ENCODE measurements at regions not wholly inside any gene's neighbourhood (a gene's known extent, or its start where the extent isn't known, plus 50 kb on each side); places are given as distances from the start of the nearest gene placed in this dataset.

DNA sequence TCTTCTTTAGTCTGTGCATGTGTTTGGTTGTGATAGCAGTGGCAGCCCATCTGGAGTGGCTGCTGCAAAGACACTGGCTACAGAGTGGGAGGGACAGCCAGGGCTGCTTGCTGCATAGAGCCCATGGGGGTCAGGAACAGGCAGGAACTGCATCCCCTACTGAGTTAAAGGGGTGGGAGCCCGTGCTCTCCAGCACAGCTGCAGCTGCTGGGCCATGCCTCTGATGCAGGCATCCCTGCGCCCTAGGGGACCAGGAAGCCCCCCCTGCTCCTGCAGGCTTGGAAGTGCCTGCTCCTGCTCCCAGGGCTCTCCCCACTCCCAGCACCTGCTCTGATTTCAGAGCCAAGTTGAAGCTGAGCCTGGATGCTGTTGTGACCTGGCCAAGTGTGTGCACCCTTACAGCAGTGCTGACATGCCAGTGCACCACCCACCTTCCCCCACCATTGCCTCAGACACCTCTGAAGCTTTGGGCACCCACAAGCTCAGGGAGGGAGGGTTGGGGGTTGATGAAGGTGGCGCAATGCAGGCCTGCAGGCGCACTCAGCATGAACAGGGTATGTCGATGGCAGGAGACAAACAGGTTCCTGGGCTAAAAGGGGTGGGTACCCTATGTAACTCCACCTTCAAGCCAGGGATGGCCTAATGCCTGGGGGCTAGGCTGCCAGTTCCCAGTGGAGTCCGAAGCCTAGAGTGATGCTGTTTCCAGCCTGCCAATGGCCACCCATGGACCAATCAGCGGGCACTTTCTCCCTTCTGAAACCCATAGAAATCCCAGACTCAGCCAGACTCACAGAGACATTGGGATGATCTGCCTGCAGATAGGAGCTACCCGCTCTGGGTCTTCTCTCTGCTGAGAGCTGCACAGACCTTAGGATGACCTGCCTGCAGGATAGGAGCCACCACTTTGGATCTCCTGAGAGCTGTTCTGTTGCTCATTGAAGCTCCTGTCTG lies 919.9 kb upstream of the MIR17HG start:
- H3K27me3 Mint-ChIP-seq (ENCODE audit: unreplicated experiment) = no peaks in the 10 kb centered on the region
- no peak overlapping the region for H3K4me3 Mint-ChIP-seq (ENCODE audit: unreplicated experiment)
- no peaks in the 10 kb centered on the region for H3K9me3 Mint-ChIP-seq (ENCODE audit: unreplicated experiment)
- peak; percentile 41 for DNase-seq
- peaks cover 3% of the 10 kb centered on the region for H3K4me1 Mint-ChIP-seq (ENCODE audit: low read depth, unreplicated experiment)
- no peak overlapping the region for H3K27ac Mint-ChIP-seq (ENCODE audit: unreplicated experiment)
- no peaks in the 10 kb centered on the region for H3K36me3 Mint-ChIP-seq (ENCODE audit: unreplicated experiment)
- TF ChIP-seq, protein P1, sequence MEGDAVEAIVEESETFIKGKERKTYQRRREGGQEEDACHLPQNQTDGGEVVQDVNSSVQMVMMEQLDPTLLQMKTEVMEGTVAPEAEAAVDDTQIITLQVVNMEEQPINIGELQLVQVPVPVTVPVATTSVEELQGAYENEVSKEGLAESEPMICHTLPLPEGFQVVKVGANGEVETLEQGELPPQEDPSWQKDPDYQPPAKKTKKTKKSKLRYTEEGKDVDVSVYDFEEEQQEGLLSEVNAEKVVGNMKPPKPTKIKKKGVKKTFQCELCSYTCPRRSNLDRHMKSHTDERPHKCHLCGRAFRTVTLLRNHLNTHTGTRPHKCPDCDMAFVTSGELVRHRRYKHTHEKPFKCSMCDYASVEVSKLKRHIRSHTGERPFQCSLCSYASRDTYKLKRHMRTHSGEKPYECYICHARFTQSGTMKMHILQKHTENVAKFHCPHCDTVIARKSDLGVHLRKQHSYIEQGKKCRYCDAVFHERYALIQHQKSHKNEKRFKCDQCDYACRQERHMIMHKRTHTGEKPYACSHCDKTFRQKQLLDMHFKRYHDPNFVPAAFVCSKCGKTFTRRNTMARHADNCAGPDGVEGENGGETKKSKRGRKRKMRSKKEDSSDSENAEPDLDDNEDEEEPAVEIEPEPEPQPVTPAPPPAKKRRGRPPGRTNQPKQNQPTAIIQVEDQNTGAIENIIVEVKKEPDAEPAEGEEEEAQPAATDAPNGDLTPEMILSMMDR (IDR thresholded peaks at IDR 0.05; ENCODE audit: partially characterized antibody, unreplicated experiment) = no peak

DNA sequence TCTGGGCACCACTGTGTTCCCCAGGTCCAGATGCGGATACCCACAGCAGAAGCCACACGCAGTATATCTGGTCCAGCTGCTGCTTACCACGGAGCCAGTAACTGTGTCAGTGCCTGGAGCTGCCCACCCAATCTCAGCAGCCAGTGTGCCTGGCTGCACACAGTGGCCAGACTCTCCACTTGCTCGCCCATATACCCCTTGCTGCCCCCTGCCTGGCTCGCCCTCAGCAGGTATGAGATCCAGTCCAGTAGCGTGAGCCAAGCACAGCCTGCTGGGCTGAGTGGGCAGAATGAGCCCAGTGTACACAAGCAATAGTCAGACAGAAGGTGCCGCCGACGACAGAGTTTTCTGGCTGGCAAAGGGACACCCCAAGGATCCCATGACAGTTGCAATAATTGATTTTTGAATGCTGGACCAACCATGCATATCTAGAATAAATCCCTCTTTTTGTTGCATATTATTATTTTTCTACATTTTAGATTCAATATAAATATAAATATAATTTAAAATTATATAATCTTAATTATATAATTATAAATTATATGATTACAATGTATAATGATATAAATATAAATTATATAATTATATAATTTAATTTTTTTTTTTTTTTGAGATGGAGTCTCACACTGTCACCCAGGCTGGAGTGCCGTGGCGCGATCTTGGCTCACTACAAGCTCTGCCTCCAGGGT lies 918.8 kb upstream of the MIR17HG start:
- H3K9me3 Mint-ChIP-seq (ENCODE audit: unreplicated experiment) = no peaks in the 10 kb centered on the region
- no peak overlapping the region for H3K27ac Mint-ChIP-seq (ENCODE audit: unreplicated experiment)
- H3K27me3 Mint-ChIP-seq (ENCODE audit: unreplicated experiment) = no peaks in the 10 kb centered on the region
- DNase-seq = peak; percentile 17
- TF ChIP-seq, protein P1 (IDR thresholded peaks at IDR 0.05; ENCODE audit: partially characterized antibody, unreplicated experiment) = no peak
- H3K36me3 Mint-ChIP-seq (ENCODE audit: unreplicated experiment) = no peaks in the 10 kb centered on the region
- H3K4me1 Mint-ChIP-seq (ENCODE audit: low read depth, unreplicated experiment) = peaks cover 3% of the 10 kb centered on the region
- no peak overlapping the region for H3K4me3 Mint-ChIP-seq (ENCODE audit: unreplicated experiment)

DNA sequence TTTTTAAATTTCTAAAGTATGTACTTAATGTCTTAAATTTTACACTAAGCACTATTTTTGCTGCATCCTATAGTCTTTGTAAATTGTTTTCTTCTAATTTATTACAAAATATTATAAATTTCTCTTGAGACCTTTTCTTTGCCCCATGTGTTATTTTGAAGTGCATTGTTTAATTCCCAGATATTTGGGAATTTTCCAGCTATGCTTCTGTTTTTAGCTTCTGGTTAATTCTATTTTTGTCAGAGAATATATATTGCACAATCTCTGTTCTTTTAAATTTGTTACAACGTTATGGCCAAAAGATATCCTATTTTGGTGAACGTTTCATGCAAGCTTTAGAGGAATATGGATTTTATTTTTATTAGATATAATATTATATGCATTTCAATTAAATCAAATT lies 917.4 kb upstream of the MIR17HG start:
- no peak overlapping the region for H3K4me3 Mint-ChIP-seq (ENCODE audit: unreplicated experiment)

DNA sequence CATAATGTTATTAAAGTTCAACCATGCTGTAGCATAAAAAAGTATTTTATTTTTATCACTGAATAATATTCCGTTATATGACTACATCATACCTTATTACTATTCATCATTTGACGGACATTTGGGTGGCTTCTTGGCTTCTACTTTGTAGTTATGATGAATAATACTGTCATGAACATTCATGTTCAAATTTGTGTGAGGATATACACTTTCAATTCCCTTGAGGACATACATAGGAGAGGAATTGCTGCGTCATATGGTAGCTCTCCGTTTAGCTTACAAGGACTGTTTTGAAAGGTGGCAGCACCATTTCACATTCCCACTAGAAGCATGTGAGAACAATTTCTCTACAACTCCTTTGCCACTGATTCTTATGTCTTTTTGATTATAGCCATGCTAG lies 910.8 kb upstream of the MIR17HG start:
- no peaks in the 10 kb centered on the region for H3K4me1 Mint-ChIP-seq (ENCODE audit: low read depth, unreplicated experiment)
- H3K36me3 Mint-ChIP-seq (ENCODE audit: unreplicated experiment) = no peaks in the 10 kb centered on the region
- no peak overlapping the region for H3K27ac Mint-ChIP-seq (ENCODE audit: unreplicated experiment)
- H3K27me3 Mint-ChIP-seq (ENCODE audit: unreplicated experiment) = no peaks in the 10 kb centered on the region
- TF ChIP-seq, protein P1 (IDR thresholded peaks at IDR 0.05; ENCODE audit: partially characterized antibody, unreplicated experiment) = no peak
- H3K9me3 Mint-ChIP-seq (ENCODE audit: unreplicated experiment) = peaks cover 3% of the 10 kb centered on the region
- H3K4me3 Mint-ChIP-seq (ENCODE audit: unreplicated experiment) = no peak overlapping the region
- no peak for DNase-seq

More for the DNA sequence above, 917.4 kb upstream of the MIR17HG start:
- Mint-ChIP-seq H3K4me1 (ENCODE audit: low read depth, unreplicated experiment) (peaks cover 3% of the 10 kb centered on the region), H3K9me3 (ENCODE audit: unreplicated experiment) (no peaks in the 10 kb centered on the region), H3K27ac (ENCODE audit: unreplicated experiment) (no peak overlapping the region), H3K27me3 (ENCODE audit: unreplicated experiment) (no peaks in the 10 kb centered on the region), H3K36me3 (ENCODE audit: unreplicated experiment) (no peaks in the 10 kb centered on the region)
- TF ChIP-seq, protein P1 (IDR thresholded peaks at IDR 0.05; ENCODE audit: partially characterized antibody, unreplicated experiment) = no peak
- DNase-seq = no peak

DNA sequence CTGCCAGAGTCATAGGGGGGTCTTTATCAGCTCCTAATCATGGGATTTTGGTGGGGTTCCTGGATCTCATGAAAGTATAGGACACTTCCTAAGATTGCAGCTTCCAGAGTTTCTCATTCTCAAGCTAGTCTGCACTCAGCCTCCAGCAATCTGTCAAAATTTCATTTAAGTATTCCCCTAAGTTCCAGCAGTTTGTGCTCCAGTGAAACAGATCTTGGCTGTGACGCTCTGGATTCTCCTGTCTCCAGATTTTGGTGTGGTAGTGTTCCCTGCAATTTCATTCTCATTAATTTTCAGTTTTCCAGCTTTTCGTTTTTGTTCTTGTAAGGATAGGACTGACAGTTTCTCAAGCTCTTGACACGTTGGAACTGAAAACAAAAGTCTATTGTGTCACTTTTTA lies 908.9 kb upstream of the MIR17HG start:
- no peaks in the 10 kb centered on the region for H3K27me3 Mint-ChIP-seq (ENCODE audit: unreplicated experiment)
- TF ChIP-seq, protein P1 (IDR thresholded peaks at IDR 0.05; ENCODE audit: partially characterized antibody, unreplicated experiment) = no peak
- peaks cover 3% of the 10 kb centered on the region for H3K9me3 Mint-ChIP-seq (ENCODE audit: unreplicated experiment)
- no peaks in the 10 kb centered on the region for H3K4me1 Mint-ChIP-seq (ENCODE audit: low read depth, unreplicated experiment)
- DNase-seq = no peak
- H3K4me3 Mint-ChIP-seq (ENCODE audit: unreplicated experiment) = no peak overlapping the region
- H3K36me3 Mint-ChIP-seq (ENCODE audit: unreplicated experiment) = no peaks in the 10 kb centered on the region
- H3K27ac Mint-ChIP-seq (ENCODE audit: unreplicated experiment) = no peak overlapping the region
